RPMI8226 (cell line): ENCODE measurements at regions not wholly inside any gene's neighbourhood (a gene's known extent, or its start where the extent isn't known, plus 50 kb on each side); places are given as distances from the start of the nearest gene placed in this dataset.
"Not testable (repeated sequence)": the region's sequence is repeated elsewhere in the genome, so short reads cannot be mapped to it uniquely, and the experiment has no call there.

Experiments
- DNase-seq: peaks from one replicate; pipeline ENCODE4 v3.0.0-alpha.2; 2015

GRCh38 chr10:130352291-130352645 lies 216.1 kb downstream of the GLRX3 start:
- no peak for DNase-seq

DNA sequence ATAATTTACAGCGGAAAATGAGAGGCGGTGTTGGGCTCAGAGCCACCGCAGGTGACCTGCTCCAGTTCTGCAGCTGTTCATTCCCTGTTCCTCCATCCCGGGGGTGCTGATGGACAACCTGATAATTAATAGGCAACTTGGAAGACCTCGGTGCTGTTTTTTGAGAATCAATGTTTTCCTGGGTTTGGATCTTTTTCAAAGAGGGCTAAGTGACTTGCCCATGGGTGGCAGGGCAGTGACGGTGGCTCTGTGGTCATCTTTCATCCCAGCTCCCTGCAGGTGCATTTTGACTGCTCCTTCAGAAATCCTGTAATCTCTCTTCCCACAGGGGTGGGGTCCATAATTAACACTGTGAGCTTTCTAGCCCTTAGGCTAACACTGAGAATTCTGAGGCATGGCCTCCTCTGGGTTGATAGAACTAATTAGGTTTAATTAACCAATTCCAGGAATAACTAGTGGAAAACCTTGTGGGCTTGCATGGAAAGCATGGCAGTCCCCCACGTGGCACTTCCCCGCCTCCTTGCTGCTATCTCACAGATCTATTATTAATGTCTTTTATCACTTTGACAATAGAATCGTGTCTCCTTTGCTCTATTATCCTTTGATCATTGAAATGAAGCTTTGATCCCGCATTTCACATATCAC lies 217.9 kb downstream of the GLRX3 start:
- DNase-seq: no peak

GRCh38 chr10:130354573-130354954 lies 218.4 kb downstream of the GLRX3 start:
- no peak for DNase-seq

DNA sequence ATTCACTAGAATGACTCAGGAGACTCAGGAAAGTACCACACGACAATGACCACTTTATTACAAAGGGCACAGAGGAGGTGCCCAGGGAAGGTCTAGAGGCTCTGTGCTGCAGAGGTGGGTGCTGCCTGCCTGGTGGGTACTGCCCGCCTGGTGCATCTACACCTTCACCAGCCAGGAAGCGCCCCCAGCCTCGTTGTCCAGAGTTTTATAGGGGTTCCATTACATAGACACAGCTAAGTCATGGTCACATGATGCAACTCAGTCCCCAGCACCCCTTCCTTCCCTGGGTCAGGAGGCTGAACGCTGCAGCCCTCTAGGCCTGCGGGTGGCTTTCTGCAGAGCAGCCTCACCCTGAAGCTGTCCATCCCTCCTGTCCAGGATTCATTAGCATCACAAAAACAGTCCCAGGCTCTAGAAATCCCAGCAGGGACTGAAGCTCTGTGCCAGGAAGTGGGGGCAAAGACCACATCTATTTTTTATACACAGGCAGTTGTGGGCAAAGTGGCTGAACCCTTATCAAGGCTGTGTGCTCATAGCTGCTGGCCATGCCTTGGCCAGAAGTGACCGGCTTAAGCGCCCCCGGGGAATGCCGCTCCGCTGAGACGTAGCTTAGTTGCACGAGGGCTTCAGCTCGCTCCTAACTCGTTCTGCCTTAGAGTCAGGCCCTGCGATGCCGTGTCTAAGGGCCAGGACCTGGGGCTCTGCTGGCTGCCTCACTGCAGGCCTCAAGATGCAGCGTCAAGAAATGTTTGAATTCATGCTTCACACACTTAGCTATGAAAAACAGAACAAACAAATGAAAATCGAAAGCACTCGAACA lies 219.0 kb downstream of the GLRX3 start:
- DNase-seq: no peak

DNA sequence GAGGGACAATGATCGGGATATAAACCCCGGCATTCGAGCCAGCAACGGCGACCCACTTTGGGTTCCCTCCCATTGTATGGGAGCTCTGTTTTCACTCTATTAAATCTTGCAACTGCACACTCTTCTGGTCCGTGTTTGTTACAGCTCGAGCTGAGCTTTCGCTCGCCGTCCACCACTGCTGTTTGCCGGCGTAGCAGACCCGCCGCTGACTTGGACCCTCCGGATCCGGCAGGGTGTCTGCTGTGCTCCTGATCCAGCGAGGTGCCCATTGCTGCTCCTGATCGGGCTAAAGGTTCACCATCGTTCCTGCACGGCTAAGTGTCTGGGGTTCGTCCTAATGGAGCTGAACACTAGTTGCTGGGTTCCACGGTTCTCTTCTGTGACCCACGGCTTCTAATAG lies 220.2 kb downstream of the GLRX3 start:
- DNase-seq: not testable (repeated sequence)

DNA sequence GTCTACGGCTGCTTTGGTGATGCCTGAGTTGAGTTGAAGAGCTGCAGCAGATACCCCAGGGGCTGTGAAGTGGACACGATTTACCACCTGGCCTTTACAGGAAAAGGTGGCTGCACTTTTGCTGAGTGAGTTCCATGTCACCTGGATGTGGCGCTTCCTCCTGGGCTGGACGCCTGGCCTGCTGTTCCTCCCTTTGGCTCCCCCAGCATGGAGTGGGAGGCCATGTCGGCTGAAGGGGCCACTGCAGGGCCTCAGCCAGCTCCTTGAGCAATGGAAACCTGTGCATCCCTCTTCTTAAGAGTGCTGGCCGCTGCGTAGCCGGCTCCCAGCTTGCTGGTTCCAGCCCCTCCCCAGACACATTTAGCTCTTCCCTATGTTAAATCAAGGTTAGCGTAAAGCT lies 221.0 kb downstream of the GLRX3 start:
- no peak for DNase-seq

- no peak for DNase-seq
Measured at GRCh38 chr10:130357951-130358350, 221.8 kb downstream of the GLRX3 start.

- peak; percentile 40 for DNase-seq
Measured at GRCh38 chr10:130358981-130359650, 222.9 kb downstream of the GLRX3 start.

GRCh38 chr10:130359711-130360110 lies 223.5 kb downstream of the GLRX3 start:
- DNase-seq: no peak

DNA sequence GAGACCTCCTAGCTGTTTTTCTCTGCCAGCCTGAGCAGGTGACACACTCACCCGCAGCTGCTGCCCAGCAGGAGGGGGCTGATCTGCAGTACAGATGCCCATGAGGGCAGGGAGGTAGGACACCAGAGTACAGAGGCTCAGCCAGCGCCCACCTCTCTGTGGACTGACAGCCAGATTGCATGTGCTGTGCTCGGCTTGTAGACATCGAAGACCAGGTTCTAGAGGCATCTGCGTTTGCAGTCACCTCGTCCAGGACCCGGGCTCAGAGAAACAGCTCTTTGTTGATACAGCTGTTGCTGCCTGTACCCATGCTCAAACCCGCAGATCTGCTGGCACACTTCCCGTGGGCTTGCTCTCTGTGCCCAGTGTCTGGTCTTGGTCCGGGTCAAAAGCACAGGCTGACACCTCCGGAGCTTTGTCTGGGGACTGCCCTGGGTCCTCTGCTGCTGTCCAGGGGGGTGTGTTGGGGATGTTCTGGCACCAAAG lies 224.7 kb downstream of the GLRX3 start:
- peak; percentile 8 for DNase-seq

GRCh38 chr10:130361351-130362105 lies 225.3 kb downstream of the GLRX3 start:
- no peak for DNase-seq

DNA sequence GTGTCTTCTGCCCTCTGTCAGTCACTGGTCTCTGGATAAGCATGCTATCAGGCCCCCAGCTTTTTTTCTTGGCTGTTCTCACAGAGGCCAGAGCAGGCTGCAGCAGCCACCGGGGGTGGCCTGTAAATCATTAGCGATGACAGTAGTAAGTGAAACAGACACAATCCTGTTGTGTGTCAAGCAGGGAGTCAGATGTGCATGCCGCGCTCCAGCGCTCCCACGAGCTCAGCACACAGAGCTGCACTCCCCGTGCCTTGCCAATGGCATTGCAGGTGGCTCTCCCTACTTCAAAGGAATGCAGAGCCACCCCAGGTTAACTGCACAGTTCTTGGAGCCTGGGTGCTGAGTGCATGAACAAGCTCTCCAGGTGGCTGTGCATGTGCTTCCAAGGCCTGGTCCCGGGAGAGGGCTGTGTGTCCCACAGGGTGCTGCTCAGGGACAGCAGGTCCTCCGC lies 226.1 kb downstream of the GLRX3 start:
- no peak for DNase-seq

- DNase-seq: no peak
Measured at GRCh38 chr10:130363051-130363450, 226.9 kb downstream of the GLRX3 start.

DNA sequence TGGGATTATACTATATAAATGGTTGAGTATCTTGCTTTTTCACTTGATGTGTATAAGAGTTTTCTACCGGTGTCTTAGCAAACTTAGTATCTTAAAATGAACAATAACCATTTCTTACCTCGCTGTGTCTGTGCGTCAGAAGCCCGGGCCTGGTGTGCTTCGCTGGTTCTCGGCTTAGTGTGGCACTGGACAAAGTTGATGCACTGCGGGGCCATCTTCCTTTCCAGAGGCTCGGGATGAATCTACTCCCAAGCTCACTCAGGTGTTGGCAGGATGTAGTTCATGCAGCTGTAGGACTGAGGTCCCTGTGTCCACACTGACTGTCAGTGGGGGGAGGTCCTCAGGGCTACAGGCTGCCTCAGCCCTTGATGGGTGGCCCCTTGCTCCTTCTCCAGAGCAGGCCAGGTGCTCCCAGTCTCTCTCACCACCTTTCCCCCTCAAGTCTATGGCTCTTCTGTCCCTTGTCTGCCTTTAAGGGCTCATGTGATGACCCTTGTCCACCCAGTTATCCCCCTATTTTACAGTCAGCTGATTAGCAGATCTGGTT lies 227.8 kb downstream of the GLRX3 start:
- DNase-seq: no peak

- DNase-seq: no peak
Measured at GRCh38 chr10:130364631-130365411, 228.6 kb downstream of the GLRX3 start.

GRCh38 chr10:130368761-130369560 lies 232.8 kb downstream of the GLRX3 start:
- DNase-seq: no peak

- no peak for DNase-seq
Measured at GRCh38 chr10:130369645-130370381, 233.6 kb downstream of the GLRX3 start.

DNA sequence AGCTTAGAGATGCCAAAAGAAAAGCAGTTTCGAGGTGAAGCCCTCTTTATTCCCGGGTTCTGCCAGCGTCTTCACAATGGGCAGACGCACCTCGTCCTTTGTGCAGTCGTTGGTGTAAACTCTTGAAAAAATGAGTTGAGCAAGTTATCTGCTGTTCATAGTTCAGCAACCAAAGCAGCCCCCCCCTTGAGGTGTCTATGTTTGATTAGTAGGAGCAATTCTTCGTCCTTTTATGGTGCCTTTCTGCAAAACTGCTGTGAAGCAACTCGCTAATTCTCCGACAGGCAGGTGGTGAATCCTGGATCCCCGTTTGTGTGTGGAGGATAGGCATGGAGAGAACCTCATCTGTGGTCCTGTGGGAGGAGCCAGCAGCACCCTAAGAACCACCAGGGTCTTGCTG lies 234.5 kb downstream of the GLRX3 start:
- DNase-seq: no peak

DNA sequence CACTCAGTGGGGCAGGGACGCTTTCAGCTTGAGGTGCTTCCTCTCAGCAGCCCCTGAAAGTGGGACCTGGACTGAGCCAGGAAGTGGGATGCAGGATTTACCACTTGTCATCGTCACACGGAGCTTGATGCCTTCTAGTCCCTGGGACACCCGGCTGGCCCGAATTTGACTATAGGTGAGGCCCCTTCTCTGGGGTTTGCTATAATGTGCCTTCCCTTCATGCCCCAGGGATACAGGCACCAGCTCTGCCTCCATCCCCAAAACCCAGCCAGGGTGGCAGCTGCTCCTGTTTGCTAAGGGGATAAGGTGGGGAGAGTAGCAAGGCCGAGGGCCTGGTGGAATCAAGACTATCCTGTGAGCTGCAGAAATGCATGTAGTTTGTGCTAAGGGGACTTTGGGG lies 235.0 kb downstream of the GLRX3 start:
- no peak for DNase-seq

GRCh38 chr10:130371666-130372065 lies 235.5 kb downstream of the GLRX3 start:
- DNase-seq: no peak
